ENCODE measurements at regions not wholly inside any gene's neighbourhood (a gene's known extent, or its start where the extent isn't known, plus 50 kb on each side); places are given as distances from the start of the nearest gene placed in this dataset.
"Not testable (repeated sequence)": the region's sequence is repeated elsewhere in the genome, so short reads cannot be mapped to it uniquely, and the experiment has no call there.

DNA sequence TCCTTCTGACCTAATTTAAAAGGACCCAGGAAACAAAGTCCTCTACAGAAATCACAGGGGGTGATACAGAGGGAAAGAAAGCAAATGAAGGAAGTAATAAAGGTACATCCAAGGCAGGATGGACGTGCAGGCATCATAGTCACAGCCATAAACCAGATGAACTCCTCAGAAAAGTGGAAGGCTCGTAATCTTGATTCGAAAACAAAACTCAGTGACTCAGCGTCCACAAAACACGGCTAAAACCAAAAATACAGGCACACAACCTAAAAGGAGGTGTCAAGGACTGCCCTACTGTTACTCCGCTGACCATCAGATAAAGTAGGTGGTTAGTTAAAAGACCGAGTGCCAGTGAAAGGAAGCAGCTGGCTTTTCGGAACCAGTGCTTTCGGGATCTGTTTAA lies 81.5 kb downstream of the TRIM69 start:
- H3K4me3 ChIP-seq; H3K9me3 ChIP-seq (replicated peaks); intact Hi-C loops (cut with micrococcal nuclease); H3K27me3 ChIP-seq (ENCODE audit: low read depth); H3K36me3 ChIP-seq; DNase-seq; H3K27ac ChIP-seq (replicated peaks): not testable (repeated sequence)
- peaks cover 31% of the 10 kb centered on the region for H3K4me1 ChIP-seq

- H3K27me3 ChIP-seq (ENCODE audit: low read depth); H3K9me3 ChIP-seq (replicated peaks); H3K4me3 ChIP-seq; H3K36me3 ChIP-seq; intact Hi-C loops (cut with micrococcal nuclease): not testable (repeated sequence)
- H3K27ac ChIP-seq (replicated peaks), result peak overlapping the region; percentile 52
- DNase-seq, result peak; percentile 60
- H3K4me1 ChIP-seq, result peaks cover 20% of the 10 kb centered on the region
Measured at GRCh38 chr15:44819331-44819987, 83.1 kb downstream of the TRIM69 start.

DNA sequence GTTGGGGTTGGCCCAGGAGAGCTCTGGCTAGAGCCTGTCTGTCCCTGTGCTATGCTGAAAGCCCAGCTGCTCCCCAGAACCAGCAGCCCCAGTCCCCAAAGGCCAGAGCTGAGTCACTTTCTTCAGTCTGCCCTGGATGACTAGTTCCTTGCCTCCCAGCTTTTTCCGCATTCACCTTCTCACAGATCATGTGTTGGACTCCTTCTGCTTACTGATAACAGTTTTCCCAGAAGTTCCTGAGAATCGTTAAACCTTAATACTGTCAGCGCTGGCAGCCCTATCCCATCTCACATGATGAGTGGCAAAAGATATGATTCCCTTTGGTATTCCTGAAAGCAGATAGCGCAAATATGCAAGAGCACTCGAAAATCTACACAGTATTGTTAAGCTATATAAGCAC lies 84.2 kb downstream of the TRIM69 start:
- DNase-seq; H3K27ac ChIP-seq (replicated peaks); intact Hi-C loops (cut with micrococcal nuclease); H3K4me3 ChIP-seq; H3K9me3 ChIP-seq (replicated peaks); H3K36me3 ChIP-seq; H3K27me3 ChIP-seq (ENCODE audit: low read depth): not testable (repeated sequence)
- peaks cover 20% of the 10 kb centered on the region for H3K4me1 ChIP-seq

- peaks cover 20% of the 10 kb centered on the region for H3K4me1 ChIP-seq
- intact Hi-C loops (cut with micrococcal nuclease); H3K9me3 ChIP-seq (replicated peaks); H3K4me3 ChIP-seq; DNase-seq; H3K27ac ChIP-seq (replicated peaks); H3K27me3 ChIP-seq (ENCODE audit: low read depth); H3K36me3 ChIP-seq: not testable (repeated sequence)
Measured at GRCh38 chr15:44820967-44821366, 84.6 kb downstream of the TRIM69 start.

- H3K27me3 ChIP-seq (ENCODE audit: low read depth); H3K9me3 ChIP-seq (replicated peaks); H3K36me3 ChIP-seq; H3K27ac ChIP-seq (replicated peaks); H3K4me3 ChIP-seq; DNase-seq; intact Hi-C loops (cut with micrococcal nuclease): not testable (repeated sequence)
- H3K4me1 ChIP-seq, result peaks cover 14% of the 10 kb centered on the region
Measured at GRCh38 chr15:44824277-44825145, 88.2 kb downstream of the TRIM69 start.

- H3K4me3 ChIP-seq; intact Hi-C loops (cut with micrococcal nuclease); DNase-seq; H3K27ac ChIP-seq (replicated peaks); H3K36me3 ChIP-seq; H3K27me3 ChIP-seq (ENCODE audit: low read depth); H3K4me1 ChIP-seq; H3K9me3 ChIP-seq (replicated peaks): not testable (repeated sequence)
Measured at GRCh38 chr15:44826583-44826982, 90.3 kb downstream of the TRIM69 start.

- H3K9me3 ChIP-seq (replicated peaks); H3K4me1 ChIP-seq; H3K27ac ChIP-seq (replicated peaks); intact Hi-C loops (cut with micrococcal nuclease); H3K27me3 ChIP-seq (ENCODE audit: low read depth); H3K36me3 ChIP-seq; H3K4me3 ChIP-seq; DNase-seq: not testable (repeated sequence)
Measured at GRCh38 chr15:44828229-44828914, 92.0 kb downstream of the TRIM69 start.

GRCh38 chr15:44829150-44829549 lies 92.8 kb downstream of the TRIM69 start:
- DNase-seq; H3K27me3 ChIP-seq (ENCODE audit: low read depth); H3K9me3 ChIP-seq (replicated peaks); H3K27ac ChIP-seq (replicated peaks); H3K36me3 ChIP-seq; H3K4me1 ChIP-seq; intact Hi-C loops (cut with micrococcal nuclease); H3K4me3 ChIP-seq: not testable (repeated sequence)

DNA sequence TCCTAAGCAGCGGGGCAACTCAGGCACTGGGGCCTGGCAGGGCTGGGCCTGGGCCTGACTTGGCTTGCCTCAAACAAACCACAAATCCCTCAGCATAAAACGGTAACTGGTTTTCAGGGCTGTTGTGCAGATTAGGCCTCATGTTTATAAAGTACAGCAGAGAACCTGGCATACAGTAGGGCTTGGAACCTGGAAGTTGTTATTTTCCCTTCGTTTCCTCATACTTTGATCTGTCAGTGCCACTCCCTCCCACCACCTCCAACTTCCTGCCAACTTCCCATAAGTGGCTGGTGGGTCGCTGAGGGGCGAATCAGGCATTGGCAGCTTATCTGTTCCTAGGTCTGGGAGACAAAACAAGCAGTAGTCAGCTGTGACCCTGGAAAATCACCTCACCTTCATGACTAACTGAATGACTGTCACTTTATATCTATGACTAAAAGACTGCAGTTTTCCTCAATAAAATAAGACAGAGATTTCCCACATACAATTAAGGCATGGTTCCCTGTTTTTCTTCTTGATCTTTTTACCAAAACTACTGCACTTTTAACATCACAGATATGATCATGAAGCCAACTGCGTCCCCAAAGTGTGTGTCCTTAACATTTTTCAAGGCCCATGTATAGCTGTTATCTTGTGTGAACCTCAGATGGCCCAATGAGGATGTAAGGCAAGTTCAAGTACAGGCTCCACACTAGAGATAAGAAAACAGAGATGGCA lies 94.5 kb downstream of the TRIM69 start:
- H3K36me3 ChIP-seq; intact Hi-C loops (cut with micrococcal nuclease); H3K27ac ChIP-seq (replicated peaks); H3K27me3 ChIP-seq (ENCODE audit: low read depth); H3K4me3 ChIP-seq; H3K4me1 ChIP-seq; DNase-seq; H3K9me3 ChIP-seq (replicated peaks): not testable (repeated sequence)

DNA sequence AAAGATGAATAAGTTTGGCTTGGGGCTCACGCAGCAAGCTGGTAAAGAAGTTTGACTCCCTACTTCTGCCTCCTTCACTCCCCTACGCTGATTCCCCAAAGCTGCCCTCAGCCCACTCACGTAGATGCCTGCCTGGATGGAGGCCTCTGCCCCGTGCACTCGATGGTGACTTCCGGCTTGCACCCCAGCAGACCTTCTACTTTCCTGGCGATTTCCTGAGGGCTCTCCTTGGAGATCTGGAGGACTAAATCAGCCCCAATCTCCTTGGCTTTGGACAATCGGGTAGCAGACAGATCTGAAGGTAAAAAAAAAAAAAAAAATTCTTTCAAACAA lies 95.0 kb downstream of the TRIM69 start:
- intact Hi-C loops (cut with micrococcal nuclease); H3K4me1 ChIP-seq; H3K27ac ChIP-seq (replicated peaks); H3K4me3 ChIP-seq; H3K36me3 ChIP-seq; H3K9me3 ChIP-seq (replicated peaks); DNase-seq; H3K27me3 ChIP-seq (ENCODE audit: low read depth): not testable (repeated sequence)

DNA sequence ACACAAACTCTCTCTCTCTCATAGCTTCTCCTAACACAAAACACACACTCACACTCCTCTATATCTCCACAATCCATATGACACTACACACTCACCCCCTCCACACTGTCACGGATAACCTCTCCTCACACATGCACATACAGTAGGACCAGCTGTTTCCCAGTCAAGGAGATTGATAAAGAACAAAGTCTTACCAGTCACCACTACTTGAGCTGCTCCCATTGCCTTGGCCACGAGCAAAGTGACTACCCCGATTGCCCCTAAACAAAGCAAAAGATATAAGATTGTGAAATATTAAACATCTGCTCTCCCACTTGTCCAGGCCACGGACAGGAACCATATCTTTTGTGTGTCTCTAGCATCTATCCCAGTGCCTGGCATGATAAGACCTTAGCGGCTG lies 95.8 kb downstream of the TRIM69 start:
- H3K27me3 ChIP-seq (ENCODE audit: low read depth); DNase-seq; H3K9me3 ChIP-seq (replicated peaks); H3K27ac ChIP-seq (replicated peaks); H3K36me3 ChIP-seq; H3K4me3 ChIP-seq; H3K4me1 ChIP-seq; intact Hi-C loops (cut with micrococcal nuclease): not testable (repeated sequence)

- DNase-seq; intact Hi-C loops (cut with micrococcal nuclease); H3K36me3 ChIP-seq; H3K27me3 ChIP-seq (ENCODE audit: low read depth); H3K27ac ChIP-seq (replicated peaks); H3K4me3 ChIP-seq; H3K9me3 ChIP-seq (replicated peaks); H3K4me1 ChIP-seq: not testable (repeated sequence)
Measured at GRCh38 chr15:44833081-44833480, 96.8 kb downstream of the TRIM69 start.

GRCh38 chr15:44833761-44834160 lies 97.4 kb downstream of the TRIM69 start:
- H3K27ac ChIP-seq (replicated peaks); H3K9me3 ChIP-seq (replicated peaks); DNase-seq; H3K4me3 ChIP-seq; H3K36me3 ChIP-seq; intact Hi-C loops (cut with micrococcal nuclease); H3K27me3 ChIP-seq (ENCODE audit: low read depth); H3K4me1 ChIP-seq: not testable (repeated sequence)
